SIG-M5 treated with dmso at 0.1 percent for 504 hours (cell line): ENCODE measurements at regions not wholly inside any gene's neighbourhood (a gene's known extent, or its start where the extent isn't known, plus 50 kb on each side); places are given as distances from the start of the nearest gene placed in this dataset.

Source experiments
- DNase-seq: peaks from one replicate; lab custom pipeline; 2025; ENCODE audit not compliant: unreplicated experiment; lab: John Stamatoyannopoulos, UW

DNA sequence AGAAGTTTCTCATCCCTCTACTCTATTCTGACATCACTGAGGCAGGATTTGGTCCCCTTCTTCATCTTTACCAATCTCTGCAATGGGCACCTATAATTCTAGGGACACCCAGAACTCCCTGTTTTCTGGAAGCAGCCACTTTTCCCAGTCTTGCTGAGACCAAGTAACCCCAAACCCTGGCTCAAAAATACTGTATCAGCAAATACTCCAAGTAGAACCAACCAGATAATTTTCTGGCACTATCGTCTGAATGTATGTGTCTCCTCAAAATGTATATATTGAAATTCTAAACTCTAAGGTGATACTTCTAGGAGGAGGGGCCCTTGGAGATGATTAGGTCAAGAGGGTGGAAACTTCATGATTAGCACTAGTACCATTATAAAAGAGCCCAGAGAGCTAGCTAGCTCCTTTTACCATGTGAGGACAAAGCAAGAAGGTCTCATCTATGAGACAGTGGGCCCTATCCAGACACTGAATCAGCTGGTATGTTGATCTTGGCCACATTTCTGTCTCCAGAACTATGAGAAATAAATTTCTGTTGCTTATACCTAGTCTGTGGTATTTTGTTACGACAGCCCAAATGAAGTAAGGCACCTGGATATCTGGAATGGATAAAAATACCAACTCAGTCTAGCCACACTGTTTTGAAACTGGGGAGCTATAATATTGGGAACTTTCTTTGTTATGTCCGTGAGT, 464.4 kb downstream of the CDH11 start:
- DNase-seq = no peak

DNA sequence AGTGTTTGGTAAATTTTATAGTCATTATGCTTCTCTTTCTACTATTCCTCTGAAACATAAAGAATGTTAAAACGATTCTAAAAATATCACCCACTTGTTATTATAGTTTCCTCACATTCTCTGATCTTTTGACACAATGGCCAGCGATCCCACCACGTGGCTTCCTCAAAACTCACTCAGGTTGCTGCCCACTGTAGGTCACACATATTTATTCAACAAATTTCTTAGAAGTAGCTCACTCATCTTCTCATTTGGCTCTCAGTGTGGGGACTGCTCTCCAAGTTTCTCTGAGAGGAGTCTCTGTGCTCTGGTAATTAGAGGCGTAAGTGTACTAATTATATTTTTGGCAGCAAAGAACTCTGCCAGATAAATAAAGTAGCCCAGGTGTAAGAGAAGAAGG, 465.4 kb downstream of the CDH11 start:
- DNase-seq = no peak

DNA sequence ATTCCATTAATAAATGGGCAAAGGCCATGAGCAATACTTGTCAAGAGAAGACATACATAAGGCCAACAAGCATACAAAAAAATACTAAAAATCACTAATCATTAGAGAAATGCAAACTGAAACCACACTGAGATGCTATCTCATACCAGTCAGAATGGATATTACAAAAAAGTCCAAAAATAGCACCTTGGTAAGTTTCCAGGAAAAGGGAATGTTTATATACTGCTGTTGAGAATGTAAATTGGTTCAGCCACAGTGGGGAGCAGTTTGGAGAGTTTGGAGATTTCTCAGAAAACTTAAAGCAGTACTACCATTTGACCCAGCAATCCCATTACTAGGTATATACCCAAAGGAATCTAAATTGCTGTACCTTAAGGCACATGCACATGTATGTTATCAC, 467.7 kb downstream of the CDH11 start:
- no peak for DNase-seq

DNA sequence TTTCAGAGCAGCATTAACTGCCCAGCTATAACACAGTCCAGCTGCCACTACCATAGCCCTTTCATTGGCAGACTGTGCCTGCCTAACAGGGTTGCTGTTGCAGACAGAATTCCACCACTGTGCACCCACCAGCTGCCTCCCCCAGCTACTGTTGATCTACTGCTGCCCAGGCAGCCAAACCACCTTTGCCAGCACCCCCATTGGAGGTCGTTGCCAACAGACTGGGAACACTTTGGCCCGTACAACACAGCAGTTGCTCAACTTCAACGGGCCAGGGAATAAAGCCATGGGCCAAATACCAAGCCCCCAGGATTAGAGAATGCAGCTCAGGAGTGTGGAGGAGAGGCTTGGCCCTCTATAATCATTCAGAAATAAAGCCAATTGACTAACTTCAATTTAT, 473.6 kb downstream of the CDH11 start:
- no peak for DNase-seq

DNA sequence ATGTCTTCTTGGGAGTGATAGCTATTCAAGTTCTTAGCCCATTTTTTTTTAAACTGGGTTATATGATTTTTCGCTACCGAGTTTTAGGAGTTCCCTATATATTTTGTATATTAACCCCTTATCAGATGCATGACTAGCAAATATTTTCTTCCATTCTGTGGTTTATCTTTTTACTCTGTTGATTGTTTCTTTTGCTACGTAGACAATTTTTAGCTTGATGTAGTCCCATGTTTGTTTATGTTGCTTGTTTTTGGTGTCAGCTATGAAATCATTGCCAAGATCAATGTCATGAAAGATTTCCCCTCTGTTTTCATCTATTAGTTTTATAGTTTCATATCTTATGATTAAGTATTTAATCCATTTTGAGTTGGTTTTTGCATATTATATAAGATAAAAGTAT, 480.5 kb downstream of the CDH11 start:
- no peak for DNase-seq

DNA sequence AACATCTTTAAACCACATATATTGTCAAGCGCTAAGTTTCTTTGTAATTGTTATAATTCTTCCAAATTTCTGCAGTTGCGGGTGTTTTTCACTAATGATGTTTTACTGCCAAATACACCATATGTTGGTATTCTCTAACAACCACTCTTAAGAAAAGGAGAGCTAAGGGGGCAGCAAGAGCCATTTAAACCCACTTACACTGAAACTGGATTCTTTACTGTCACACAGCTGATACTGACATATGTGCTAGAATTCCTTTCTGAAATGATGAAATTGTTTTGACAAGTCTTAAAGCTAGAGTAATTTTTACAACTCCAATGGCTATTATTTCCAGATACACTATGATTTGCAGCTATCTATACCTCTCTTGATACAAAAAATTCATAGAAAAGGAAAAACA, 483.1 kb downstream of the CDH11 start:
- no peak for DNase-seq

DNA sequence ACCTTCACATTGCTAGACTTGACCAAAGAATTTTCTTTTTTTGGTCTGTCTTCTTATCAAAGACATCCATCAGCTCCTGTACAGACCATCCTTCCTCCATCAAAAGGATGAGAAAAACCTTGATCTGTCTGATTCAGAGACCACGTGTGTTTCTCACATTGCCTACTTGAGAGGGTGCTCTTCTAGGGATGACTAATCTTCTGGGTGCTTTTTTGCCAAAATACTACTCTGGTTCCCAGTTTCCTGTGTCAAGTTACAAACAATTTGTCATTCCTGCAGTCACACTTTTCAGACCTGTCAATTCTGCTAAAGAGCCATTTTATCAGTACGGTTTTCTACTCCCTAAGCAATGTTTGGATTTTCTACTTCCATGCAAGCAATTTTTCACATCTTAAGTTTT, 492.2 kb downstream of the CDH11 start:
- no peak for DNase-seq

DNA sequence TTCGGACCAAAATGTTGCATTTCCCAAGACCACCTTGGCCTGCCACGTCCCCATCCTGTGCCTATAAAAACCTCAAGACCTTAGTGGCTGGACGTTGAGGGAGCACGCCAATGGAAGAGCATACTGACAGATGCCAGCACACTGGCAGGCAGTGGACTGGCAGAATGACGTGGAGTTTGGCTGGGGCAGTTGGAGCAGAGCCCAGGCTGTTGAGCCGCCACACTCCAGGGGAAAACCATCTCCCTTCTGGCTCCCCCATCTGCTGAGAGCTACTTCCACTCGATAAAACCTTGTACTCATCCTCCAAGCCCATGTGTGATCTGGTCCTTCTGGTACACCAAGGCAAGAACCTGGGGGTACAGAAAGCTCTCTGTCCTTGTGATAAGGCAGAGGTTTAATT, 494.1 kb downstream of the CDH11 start:
- DNase-seq = no peak

DNA sequence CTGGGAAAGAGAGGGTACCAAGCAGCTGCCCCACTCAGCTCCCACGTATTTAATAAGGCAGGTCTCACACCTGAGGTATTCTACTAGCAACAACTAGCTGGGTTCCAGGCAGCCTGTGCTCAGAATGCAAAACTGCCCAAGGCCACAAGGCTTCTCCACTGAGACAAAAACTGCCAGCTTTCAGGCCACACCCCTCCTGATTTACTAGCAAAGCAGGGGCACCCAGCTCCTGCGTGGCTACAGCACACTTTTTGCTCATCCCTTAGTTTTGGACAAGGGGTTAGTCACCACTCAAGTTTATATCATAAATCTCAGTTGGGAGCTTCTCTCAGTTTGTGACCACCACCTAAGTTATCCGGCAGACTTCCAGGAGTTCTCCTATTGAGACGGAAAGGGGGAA, 494.6 kb downstream of the CDH11 start:
- no peak for DNase-seq

DNA sequence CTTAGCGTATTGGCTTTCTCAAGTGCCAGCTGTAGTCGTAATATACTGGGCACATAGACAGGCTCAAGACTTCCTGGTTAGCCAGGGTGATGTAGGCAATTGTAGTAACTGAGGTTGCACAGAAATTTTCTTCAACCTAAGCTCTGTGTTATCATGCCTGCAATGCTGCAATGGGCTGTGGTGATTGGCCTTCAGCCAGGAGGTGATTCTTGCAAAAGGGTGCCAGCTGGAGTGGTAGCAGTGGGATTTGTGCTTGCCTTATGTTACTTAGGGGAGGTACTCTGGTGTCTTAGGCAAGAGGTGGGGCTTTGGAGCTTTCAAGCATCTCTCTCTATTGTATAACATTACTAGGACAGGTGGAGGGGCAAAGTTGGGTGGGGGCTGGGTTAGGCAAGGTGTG, 495.1 kb downstream of the CDH11 start:
- no peak for DNase-seq

DNA sequence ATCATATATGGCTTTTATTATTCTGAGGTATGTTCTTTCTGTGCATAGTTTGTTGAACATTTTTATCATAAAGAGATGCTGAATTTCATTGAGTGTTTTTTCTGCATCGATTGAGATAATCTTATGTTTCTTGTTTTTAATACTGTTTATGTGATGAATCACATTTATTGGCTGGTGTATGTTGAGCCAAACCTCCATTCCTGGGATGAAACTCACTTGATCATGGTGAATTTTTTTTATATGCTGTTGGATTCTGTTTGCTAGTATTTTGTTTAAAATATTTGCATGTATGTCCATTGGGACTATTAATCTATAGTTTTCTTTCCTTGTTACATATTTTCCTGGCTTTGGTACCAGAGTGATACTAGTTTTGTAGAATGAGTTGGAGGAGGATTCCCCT, 500.2 kb downstream of the CDH11 start:
- no peak for DNase-seq

DNA sequence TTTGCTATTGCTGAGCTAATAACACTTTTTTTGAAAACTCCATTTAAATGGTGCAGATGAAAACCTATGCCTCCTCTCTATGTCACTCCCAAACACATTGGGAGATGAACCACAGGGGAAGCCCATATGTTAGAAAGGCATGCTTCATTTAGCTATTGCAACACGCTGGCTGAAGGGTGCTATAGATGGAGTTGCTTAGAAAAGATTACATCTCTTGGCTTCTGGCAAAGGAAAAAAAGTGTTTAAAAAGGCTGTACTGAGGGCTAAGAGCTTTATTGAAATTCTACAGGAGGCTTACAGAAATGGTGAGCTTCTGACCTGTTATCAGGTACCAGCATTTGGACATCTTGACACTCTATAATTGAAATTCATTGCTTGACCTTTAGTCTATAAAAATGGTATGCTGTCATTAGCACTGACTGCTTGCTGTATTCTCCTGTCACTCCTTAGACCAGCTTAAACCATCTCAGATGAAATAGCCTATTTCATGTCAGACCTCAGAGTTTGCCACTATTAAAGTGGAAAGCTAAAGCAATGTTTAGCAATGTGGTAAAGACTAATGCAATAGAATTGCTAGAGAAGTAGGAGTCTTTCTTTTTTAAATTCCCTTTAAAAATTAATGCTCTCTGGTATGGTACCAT, 503.9 kb downstream of the CDH11 start:
- no peak for DNase-seq

DNA sequence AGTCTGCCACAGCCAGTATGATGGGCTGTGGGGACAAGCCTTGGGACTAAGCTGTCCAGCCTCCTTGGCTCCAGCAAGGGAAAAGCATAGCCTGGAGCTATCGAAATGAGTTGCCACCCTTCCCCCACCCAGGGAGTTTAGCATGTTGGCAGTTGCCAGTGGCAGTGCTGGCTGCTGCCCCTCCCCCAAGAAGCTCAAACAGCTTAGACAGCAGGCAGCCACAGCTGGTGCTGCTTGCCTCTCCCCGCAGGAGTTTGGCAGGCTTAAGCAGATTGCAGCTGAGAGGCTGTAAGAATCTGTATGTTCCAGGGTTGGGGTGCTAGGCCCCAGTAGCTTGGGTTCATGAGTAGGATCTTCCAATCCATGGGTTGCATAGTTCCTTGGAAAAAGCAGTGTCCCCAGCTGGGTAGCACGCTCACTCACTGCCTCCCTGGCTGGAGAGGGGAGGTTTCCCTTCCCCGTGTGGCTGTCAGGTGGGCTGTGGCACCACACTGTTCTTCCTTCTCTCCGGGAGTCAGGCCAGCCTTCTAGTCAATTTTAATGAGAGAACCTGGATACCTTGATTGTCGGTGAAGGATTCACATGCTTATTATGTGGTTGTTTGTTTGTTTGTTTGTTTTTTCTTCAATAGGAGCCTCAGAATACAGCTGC, 506.1 kb downstream of the CDH11 start:
- DNase-seq = no peak

DNA sequence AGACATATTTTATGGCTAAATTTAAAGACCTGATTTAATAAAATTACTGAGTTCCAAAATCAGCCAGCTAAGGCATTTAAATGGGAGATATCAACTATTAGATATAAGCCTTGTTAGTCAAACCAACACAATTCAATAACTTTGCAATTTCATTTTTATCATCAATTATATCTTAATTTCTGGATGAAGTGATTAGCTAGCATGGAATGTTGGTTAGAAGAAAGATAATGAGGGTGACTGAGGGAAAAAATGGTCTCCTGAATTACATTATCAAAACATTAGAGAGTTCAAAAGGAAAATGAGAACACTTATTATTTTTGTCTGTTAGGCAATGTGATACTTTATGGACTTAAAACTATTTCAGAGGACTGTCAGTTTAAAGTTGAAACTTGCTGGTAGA, 525.7 kb downstream of the CDH11 start:
- DNase-seq = no peak

DNA sequence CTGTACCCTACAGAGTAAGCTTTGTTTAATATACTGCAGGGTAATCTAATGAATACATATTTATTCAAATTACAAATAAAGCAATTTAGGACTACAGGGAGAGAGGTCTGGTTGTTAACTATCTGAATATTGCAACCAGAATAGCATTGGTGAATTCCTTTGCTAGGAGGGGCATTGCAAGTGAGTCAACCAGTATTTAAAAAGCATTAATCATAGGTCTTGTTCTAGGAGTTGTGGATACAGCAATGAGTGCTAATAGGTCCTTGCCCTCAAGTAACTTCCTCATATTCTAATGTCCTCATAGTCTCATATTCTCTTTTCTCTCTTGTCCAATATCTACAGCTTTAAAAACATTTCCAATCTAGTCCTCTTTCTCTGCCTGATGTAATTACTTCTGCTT, 531.4 kb downstream of the CDH11 start:
- DNase-seq = no peak

DNA sequence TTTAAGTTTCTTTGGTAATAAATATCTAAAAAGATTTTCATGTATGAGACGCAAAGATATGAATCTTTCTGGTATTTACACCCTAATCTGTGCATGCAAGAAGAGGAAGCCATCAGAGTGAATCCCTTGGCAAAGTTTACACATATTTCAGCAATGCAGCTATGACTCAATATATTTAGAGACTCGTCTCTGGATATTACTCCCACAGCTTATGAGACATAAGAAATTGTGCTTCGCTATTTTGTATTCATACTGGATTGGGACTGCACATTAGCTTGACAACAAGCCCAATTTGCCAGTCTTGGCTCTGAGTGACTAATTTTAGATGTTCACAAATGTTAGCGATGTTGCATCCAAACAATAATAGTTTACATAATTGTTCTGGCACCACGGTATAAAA, 532.0 kb downstream of the CDH11 start:
- DNase-seq = no peak

DNA sequence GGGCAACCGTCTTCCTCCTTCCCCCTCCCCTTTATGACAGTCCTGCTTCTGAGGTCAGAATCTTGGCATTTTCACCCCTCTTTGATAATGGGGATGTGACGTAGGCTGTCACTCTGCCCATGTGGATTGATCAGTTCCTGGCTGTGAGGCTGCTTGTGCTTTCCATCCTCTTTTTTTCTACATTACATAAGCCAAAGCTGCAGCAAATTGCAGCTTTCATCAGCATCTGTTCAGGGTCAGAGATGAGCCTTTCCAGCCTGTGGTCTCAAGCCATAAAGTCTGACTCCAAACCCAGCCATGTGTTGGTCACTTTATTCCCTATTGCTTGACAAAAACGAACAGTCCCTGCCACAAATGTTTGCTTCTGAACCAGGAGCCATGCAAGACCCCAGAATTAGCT, 535.1 kb downstream of the CDH11 start:
- DNase-seq = no peak

DNA sequence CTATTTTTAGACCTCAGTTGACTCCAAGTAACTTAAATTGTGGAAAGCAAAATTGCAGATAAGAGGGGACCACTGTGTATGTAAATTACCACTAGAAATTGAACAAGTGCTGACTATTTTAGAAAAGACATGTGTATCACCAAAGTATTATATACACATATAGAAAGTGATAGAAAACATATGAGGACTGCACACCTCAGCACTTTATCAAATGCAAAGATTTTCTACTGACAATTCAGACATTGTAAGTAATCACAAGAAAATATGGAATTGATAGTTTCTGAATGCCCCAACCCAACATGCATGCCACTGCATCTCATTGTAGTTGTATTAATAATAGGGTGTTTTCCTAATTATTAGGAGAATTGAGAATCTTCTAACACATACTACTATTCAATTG, 536.5 kb downstream of the CDH11 start:
- no peak for DNase-seq

DNA sequence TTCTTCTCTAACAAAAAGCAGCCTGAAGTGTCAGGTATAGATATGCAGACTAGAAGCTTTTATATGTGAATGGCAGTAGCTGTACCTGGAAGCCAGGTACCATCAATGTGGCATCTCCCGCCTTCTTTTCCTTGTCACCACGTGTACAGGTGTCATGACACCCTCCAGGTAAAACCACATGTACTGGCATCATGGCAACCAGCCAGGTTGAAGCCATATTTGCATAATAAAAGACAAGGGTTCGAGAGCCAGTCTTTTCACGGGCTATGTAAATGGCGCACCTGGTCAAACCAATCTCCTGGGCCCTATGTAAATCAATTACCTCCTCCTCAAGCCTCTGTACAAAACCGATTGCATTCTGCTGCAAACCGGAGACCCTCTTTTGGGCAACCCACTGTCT, 541.3 kb downstream of the CDH11 start:
- no peak for DNase-seq

DNA sequence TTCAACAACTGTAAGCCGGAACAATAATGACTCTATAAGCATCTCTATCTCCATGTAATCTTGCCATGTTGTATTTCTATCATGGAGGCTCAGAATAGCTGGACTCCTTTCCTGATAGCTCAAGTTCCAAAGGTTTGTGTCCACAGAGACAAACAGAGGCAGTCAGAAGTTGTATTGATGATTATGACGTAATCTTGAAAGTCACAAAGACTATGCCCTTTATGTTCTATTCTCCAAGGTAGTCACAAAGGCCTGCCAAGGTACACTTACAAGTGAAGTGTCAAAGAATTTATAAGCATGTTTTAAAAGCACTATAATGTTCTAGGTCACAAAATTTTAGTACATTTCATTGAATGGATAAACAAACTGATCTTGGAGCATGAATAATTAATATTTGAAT, 542.2 kb downstream of the CDH11 start:
- no peak for DNase-seq

DNA sequence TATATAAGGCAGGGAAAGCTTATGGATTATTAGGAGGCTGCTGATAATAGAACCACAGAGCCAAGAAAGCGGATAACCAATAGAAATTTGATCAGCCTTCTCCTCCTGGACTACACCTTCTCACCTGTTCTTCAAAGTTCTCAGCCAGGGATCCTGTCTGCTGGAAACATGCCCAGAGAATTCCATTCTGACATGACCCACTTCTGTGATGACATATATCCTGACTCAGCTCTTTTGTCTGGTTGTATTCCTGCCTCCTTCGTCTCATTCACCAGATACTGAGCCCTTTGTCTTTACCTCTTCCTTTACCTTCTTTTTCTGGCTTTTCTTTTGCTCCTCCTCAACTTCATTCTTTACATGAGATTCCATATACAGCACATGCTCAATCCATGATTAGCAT, 576.1 kb downstream of the CDH11 start:
- DNase-seq = no peak

DNA sequence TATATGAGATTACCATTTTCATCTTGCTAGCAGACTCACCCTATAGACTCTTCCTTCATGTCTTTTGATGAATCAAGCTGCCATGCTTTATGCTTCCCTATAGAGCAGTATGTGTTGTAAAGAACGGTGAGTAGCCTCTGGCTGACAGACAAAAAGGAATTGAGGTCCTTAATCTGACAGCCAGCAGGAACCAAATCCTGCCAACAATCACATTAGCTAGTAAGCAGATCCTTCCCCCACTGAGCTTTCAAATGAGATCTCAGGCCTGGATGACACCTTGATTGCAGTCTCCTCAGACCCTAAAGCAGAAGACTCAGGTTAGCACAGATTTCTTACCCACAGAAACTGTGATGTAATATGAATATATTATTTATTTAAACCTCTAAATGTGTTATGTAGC, 577.0 kb downstream of the CDH11 start:
- DNase-seq = no peak

DNA sequence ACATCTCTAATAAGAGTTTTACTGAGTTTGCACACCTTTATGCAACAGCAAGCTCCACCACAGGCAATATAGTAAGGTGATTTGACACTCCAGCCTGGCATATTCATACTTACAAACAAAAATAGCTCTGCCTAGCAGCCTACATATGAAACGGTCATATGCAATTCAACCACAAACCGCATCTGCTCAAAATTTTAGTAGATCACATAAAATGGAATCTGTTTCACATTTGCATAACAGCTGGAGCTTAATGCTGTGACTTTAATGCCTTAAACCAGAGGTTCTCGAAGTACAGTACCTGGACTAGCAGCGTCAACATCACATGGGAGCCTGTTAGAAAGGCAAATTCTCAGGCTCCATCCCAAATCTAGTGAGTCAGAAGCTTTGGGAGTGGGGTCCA, 578.4 kb downstream of the CDH11 start:
- DNase-seq = no peak
